Neural cell (in vitro differentiated cells): ENCODE measurements at regions not wholly inside any gene's neighbourhood (a gene's known extent, or its start where the extent isn't known, plus 50 kb on each side); places are given as distances from the start of the nearest gene placed in this dataset.

Source experiments
- H2AFZ ChIP-seq: fragments of 200-600, 300-800 bp; sonication (generic), shearing (Covaris generic); 2 replicates; pipeline ENCODE4 v1.6.0; 2014; ENCODE audit warnings: low read depth, mild to moderate bottlenecking, antibody characterized with exemption, low read length, moderate library complexity
- H3F3A ChIP-seq: fragments of 200-600 bp; shearing (Covaris generic); 2 replicates; pipeline ENCODE4 v1.6.1; 2016; ENCODE audit warnings: mild to moderate bottlenecking, moderate library complexity, mixed read lengths, antibody characterized with exemption, low read length; ENCODE audit not compliant: insufficient read depth, poor library complexity, severe bottlenecking
- H3K27ac ChIP-seq: fragments of 200-600, 300-800 bp; sonication (generic), shearing (Covaris generic); 2 replicates; pipeline ENCODE4 v1.5.1; 2014; ENCODE audit warnings: mild to moderate bottlenecking, low read length, moderate library complexity
- H3K27me3 ChIP-seq: fragments of 300-800, 200-600 bp; sonication (generic), shearing (Covaris generic); 2 replicates; pipeline ENCODE4 v1.6.0; 2014; ENCODE audit warnings: mild to moderate bottlenecking, low read depth, low read length, moderate library complexity; ENCODE audit not compliant: insufficient read depth
- H3K36me3 ChIP-seq: fragments of 300-800, 200-600 bp; sonication (generic), shearing (Covaris generic); 2 replicates; pipeline ENCODE4 v1.5.1; 2014; ENCODE audit warnings: mild to moderate bottlenecking, antibody characterized with exemption, low read length, moderate library complexity; ENCODE audit not compliant: insufficient read depth
- H3K4me2 ChIP-seq: fragments of 300-800, 200-600 bp; sonication (generic), shearing (Covaris generic); 2 replicates; pipeline ENCODE4 v1.6.0; 2014; ENCODE audit warnings: mild to moderate bottlenecking, low read length
- H3K4me3 ChIP-seq: fragments of 300-800, 200-600 bp; sonication (generic), shearing (Covaris generic); 2 replicates; pipeline ENCODE4 v1.5.1; 2014; ENCODE audit warnings: mild to moderate bottlenecking, low read length, moderate library complexity
- H3K79me2 ChIP-seq: fragments of 200-600 bp; shearing (Covaris generic); replicated peaks from 2 replicates; pipeline ENCODE4 v1.6.0; 2014; ENCODE audit warnings: mild to moderate bottlenecking, low read length, moderate library complexity; ENCODE audit not compliant: insufficient read depth
- H3K9ac ChIP-seq: fragments of 300-800, 200-600 bp; sonication (generic), shearing (Covaris generic); 2 replicates; pipeline ENCODE4 v1.6.1; 2016; ENCODE audit warnings: mild to moderate bottlenecking, low read length, mixed read lengths
- H3K9me2 ChIP-seq: fragments of 200-600 bp; shearing (Covaris generic); 2 replicates; pipeline ENCODE4 v1.6.1; 2016; ENCODE audit warnings: mild to moderate bottlenecking, low read length, mixed read lengths; ENCODE audit not compliant: insufficient read depth
- H3K9me3 ChIP-seq: fragments of 200-600, 300-800 bp; sonication (generic), shearing (Covaris generic); 2 replicates; pipeline ENCODE4 v1.6.1; 2016; ENCODE audit warnings: mild to moderate bottlenecking, mixed run types, low read length, moderate library complexity, mixed read lengths
- H4K20me1 ChIP-seq: fragments of 200-600 bp; shearing (Covaris generic); 2 replicates; pipeline ENCODE4 v1.6.1; 2016; ENCODE audit warnings: mild to moderate bottlenecking, mixed run types; ENCODE audit not compliant: insufficient read depth
- EP300 ChIP-seq: fragments of 450-650 bp; conservative IDR thresholded peaks from 2 replicates; pipeline ENCODE4 v1.6.1; 2014; ENCODE audit warnings: antibody characterized with exemption, mild to moderate bottlenecking, moderate library complexity; ENCODE audit not compliant: poor library complexity, severe bottlenecking
- EZH2 ChIP-seq: fragments of 200-600, 300-800 bp; shearing (Covaris generic), sonication (generic); IDR thresholded peaks from 2 replicates; pipeline ENCODE4 v1.6.1; 2014; ENCODE audit warnings: antibody characterized with exemption, low read length, borderline replicate concordance, mild to moderate bottlenecking; ENCODE audit not compliant: insufficient read depth, poor library complexity, severe bottlenecking
- MXI1 ChIP-seq: fragments of 450-650 bp; conservative IDR thresholded peaks from 2 replicates; pipeline ENCODE4 v1.6.1; 2014; ENCODE audit warnings: antibody characterized with exemption, mild to moderate bottlenecking; ENCODE audit not compliant: poor library complexity, severe bottlenecking
- POLR2AphosphoS5 ChIP-seq: IDR thresholded peaks from 2 replicates; pipeline ENCODE4 v1.6.1; 2012
- RAD21 ChIP-seq: fragments of 450-650 bp; conservative IDR thresholded peaks from 2 replicates; pipeline ENCODE4 v1.6.1; 2014; ENCODE audit warnings: antibody characterized with exemption, mild to moderate bottlenecking, moderate library complexity
- SMC3 ChIP-seq: fragments of 450-650 bp; conservative IDR thresholded peaks from 2 replicates; pipeline ENCODE4 v1.6.1; 2014; ENCODE audit warnings: antibody characterized with exemption, mild to moderate bottlenecking, moderate library complexity; ENCODE audit not compliant: poor library complexity
- TAF1 ChIP-seq: IDR thresholded peaks from 2 replicates; pipeline ENCODE4 v1.6.1; 2012; ENCODE audit warnings: low read depth
- TF ChIP-seq, protein P1 (sequence below): fragments of 450-650 bp; IDR thresholded peaks from 2 replicates; pipeline ENCODE4 v1.5.1; 2014; ENCODE audit warnings: antibody characterized with exemption, mild to moderate bottlenecking, moderate library complexity; ENCODE audit not compliant: poor library complexity, severe bottlenecking
- TF ChIP-seq, protein P2 (sequence below): IDR thresholded peaks from 2 replicates; pipeline ENCODE4 v1.6.1; 2012; ENCODE audit warnings: borderline replicate concordance

DNA sequence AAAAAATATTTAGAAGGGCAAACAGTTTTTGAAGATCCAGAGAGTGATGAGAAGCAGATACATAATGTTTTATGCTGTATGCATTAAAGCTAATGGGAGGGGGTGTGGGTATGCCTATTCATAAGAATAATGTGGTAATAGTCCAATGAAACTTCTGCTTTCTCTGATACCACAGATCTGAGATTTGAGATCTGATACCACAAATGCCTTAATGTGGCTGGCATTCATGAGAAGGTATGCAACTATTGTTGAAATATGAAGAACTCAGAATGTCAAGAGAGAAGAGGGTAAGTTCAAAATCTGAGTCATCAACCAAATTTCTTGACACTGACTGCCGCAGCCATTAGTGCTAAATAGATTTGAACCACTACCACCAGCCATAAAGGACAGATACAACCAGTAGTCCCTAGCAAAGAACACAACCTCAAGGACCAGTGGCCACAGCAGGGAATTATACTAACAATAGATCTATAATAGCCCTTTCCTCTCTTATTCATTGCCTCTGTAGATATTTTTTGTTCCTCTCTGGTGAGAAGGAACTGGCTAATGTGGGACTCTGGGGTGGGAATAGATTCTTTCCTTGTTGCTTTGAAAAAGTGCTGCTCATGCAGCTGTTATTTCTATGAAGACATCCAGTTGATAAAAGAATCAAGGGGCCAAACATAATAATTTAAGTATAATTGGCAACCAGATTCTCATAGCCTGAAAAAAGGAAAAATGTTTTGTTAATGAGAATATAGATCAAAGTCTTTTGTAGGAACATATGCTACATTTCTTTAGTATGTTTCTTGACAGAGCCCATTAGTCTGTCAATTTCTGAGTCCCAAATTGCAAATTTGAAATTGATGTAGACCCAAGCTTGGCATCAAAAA, 256.5 kb upstream of the ZNF608 start:
- Histone ChIP-seq H3K4me3 (no peak overlapping the region), H3F3A (no peaks in the 10 kb centered on the region), H3K27ac (no peak overlapping the region), H3K36me3 (no peaks in the 10 kb centered on the region), H3K27me3 (no peaks in the 10 kb centered on the region), H2AFZ (no peak overlapping the region), H3K9me2 (no peaks in the 10 kb centered on the region), H3K9ac (no peak overlapping the region), H3K9me3 (no peaks in the 10 kb centered on the region), H3K4me2 (no peak overlapping the region), H3K79me2 (no peaks in the 10 kb centered on the region), H4K20me1 (no peaks in the 10 kb centered on the region)
- TF ChIP-seq MXI1 (no peak), SMC3 (no peak), RAD21 (no peak), EP300 (no peak)
- TF ChIP-seq, protein P1, sequence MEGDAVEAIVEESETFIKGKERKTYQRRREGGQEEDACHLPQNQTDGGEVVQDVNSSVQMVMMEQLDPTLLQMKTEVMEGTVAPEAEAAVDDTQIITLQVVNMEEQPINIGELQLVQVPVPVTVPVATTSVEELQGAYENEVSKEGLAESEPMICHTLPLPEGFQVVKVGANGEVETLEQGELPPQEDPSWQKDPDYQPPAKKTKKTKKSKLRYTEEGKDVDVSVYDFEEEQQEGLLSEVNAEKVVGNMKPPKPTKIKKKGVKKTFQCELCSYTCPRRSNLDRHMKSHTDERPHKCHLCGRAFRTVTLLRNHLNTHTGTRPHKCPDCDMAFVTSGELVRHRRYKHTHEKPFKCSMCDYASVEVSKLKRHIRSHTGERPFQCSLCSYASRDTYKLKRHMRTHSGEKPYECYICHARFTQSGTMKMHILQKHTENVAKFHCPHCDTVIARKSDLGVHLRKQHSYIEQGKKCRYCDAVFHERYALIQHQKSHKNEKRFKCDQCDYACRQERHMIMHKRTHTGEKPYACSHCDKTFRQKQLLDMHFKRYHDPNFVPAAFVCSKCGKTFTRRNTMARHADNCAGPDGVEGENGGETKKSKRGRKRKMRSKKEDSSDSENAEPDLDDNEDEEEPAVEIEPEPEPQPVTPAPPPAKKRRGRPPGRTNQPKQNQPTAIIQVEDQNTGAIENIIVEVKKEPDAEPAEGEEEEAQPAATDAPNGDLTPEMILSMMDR: no peak

DNA sequence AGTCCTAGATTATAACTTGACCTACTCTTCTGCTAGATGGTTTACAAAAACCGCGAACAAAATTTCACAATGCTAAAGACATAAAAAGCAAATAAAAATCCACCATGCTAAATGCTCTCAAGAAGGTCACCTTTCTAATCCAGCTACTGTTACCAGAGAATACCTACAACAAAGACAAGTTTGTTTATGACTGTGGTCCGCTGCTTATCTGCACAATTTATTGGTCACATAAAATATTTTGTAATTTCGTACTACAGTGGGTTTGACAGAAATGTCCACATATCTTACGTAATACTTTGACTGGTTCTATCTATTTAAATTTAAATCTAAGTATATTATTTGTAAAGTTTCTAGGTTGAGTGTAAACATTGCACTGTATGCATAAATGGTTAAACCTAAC, 257.6 kb upstream of the ZNF608 start:
- Histone ChIP-seq H4K20me1 (no peaks in the 10 kb centered on the region), H3F3A (no peaks in the 10 kb centered on the region), H3K27ac (no peak overlapping the region), H3K4me3 (no peak overlapping the region), H3K9me3 (no peaks in the 10 kb centered on the region), H3K27me3 (no peaks in the 10 kb centered on the region), H3K36me3 (no peaks in the 10 kb centered on the region), H3K9ac (no peak overlapping the region), H2AFZ (no peak overlapping the region), H3K79me2 (no peaks in the 10 kb centered on the region), H3K9me2 (no peaks in the 10 kb centered on the region), H3K4me2 (no peak overlapping the region)
- TF ChIP-seq POLR2AphosphoS5 (no peak), TAF1 (no peak), EZH2 (no peak), RAD21 (no peak), EP300 (no peak), SMC3 (no peak), MXI1 (no peak)
- TF ChIP-seq, protein P1: no peak
- TF ChIP-seq, protein P2, sequence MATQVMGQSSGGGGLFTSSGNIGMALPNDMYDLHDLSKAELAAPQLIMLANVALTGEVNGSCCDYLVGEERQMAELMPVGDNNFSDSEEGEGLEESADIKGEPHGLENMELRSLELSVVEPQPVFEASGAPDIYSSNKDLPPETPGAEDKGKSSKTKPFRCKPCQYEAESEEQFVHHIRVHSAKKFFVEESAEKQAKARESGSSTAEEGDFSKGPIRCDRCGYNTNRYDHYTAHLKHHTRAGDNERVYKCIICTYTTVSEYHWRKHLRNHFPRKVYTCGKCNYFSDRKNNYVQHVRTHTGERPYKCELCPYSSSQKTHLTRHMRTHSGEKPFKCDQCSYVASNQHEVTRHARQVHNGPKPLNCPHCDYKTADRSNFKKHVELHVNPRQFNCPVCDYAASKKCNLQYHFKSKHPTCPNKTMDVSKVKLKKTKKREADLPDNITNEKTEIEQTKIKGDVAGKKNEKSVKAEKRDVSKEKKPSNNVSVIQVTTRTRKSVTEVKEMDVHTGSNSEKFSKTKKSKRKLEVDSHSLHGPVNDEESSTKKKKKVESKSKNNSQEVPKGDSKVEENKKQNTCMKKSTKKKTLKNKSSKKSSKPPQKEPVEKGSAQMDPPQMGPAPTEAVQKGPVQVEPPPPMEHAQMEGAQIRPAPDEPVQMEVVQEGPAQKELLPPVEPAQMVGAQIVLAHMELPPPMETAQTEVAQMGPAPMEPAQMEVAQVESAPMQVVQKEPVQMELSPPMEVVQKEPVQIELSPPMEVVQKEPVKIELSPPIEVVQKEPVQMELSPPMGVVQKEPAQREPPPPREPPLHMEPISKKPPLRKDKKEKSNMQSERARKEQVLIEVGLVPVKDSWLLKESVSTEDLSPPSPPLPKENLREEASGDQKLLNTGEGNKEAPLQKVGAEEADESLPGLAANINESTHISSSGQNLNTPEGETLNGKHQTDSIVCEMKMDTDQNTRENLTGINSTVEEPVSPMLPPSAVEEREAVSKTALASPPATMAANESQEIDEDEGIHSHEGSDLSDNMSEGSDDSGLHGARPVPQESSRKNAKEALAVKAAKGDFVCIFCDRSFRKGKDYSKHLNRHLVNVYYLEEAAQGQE: no peak
